GM18868 (cell line): ENCODE measurements at regions not wholly inside any gene's neighbourhood (a gene's known extent, or its start where the extent isn't known, plus 50 kb on each side); places are given as distances from the start of the nearest gene placed in this dataset.

ENCODE experiments used
- ATAC-seq: cut with Tn5 transposase; IDR thresholded peaks from one replicate; pipeline ENCODE4 v1.9.1; 2021; ENCODE audit warnings: mild to moderate bottlenecking, moderate library complexity; ENCODE audit not compliant: unreplicated experiment

GRCh38 chr9:109549386-109549785 lies 51.3 kb upstream of the PTPN3 start:
- no peak for ATAC-seq

GRCh38 chr9:109551651-109552050 lies 53.5 kb upstream of the PTPN3 start:
- ATAC-seq = no peak

GRCh38 chr9:109555215-109555614 lies 57.1 kb upstream of the PTPN3 start:
- no peak for ATAC-seq

- no peak for ATAC-seq
Measured at GRCh38 chr9:109556061-109556460, 58.0 kb upstream of the PTPN3 start.

- ATAC-seq = no peak
Measured at GRCh38 chr9:109556786-109557185, 58.7 kb upstream of the PTPN3 start.

GRCh38 chr9:109557481-109557880 lies 59.4 kb upstream of the PTPN3 start:
- ATAC-seq = no peak

- ATAC-seq = no peak
Measured at GRCh38 chr9:109558718-109559151, 60.6 kb upstream of the PTPN3 start.

GRCh38 chr9:109560470-109561132 lies 62.5 kb upstream of the PTPN3 start:
- ATAC-seq = no peak

- ATAC-seq = no peak
Measured at GRCh38 chr9:109561137-109561536, 63.0 kb upstream of the PTPN3 start.

GRCh38 chr9:109568089-109568488 lies 70.0 kb upstream of the PTPN3 start:
- ATAC-seq = no peak

GRCh38 chr9:109568568-109569210 lies 70.6 kb upstream of the PTPN3 start:
- no peak for ATAC-seq

GRCh38 chr9:109574061-109574882 lies 76.2 kb upstream of the PTPN3 start:
- ATAC-seq = peak; percentile 70

GRCh38 chr9:109576762-109577161 lies 78.7 kb upstream of the PTPN3 start:
- no peak for ATAC-seq

GRCh38 chr9:109579191-109579948 lies 81.3 kb upstream of the PTPN3 start:
- ATAC-seq = no peak

GRCh38 chr9:109582386-109582785 lies 84.3 kb upstream of the PTPN3 start:
- no peak for ATAC-seq

- no peak for ATAC-seq
Measured at GRCh38 chr9:109584205-109584604, 86.1 kb upstream of the PTPN3 start.

- ATAC-seq = no peak
Measured at GRCh38 chr9:109585796-109586195, 87.7 kb upstream of the PTPN3 start.

GRCh38 chr9:109586993-109587392 lies 88.9 kb upstream of the PTPN3 start:
- no peak for ATAC-seq

GRCh38 chr9:109588415-109588814 lies 90.3 kb upstream of the PTPN3 start:
- ATAC-seq = no peak

- no peak for ATAC-seq
Measured at GRCh38 chr9:109590966-109591365, 92.9 kb upstream of the PTPN3 start.

- no peak for ATAC-seq
Measured at GRCh38 chr9:109591691-109592090, 93.6 kb upstream of the PTPN3 start.
